MM.1S (cell line): ENCODE measurements at regions not wholly inside any gene's neighbourhood (a gene's known extent, or its start where the extent isn't known, plus 50 kb on each side); places are given as distances from the start of the nearest gene placed in this dataset.

Experiments used
- DNase-seq: peaks from one replicate; pipeline ENCODE4 v3.0.0-alpha.2; 2015
- H2AFZ ChIP-seq: fragments of 300-600 bp; sonication (generic); 2 replicates; pipeline ENCODE4 v1.6.0; 2016; ENCODE audit warnings: antibody characterized with exemption, low read length
- H3F3A ChIP-seq: fragments of 300-600 bp; sonication (generic); 2 replicates; pipeline ENCODE4 v1.6.1; 2016; ENCODE audit warnings: mild to moderate bottlenecking, antibody characterized with exemption, low read length, moderate library complexity, mixed read lengths; ENCODE audit not compliant: insufficient read depth
- H3K27ac ChIP-seq: fragments of 300-600 bp; sonication (generic); 2 replicates; pipeline ENCODE4 v1.5.1; 2016; ENCODE audit warnings: mild to moderate bottlenecking, low read length
- H3K27me3 ChIP-seq: fragments of 300-600 bp; sonication (generic); replicated peaks from 2 replicates; pipeline ENCODE4 v1.6.0; 2016; ENCODE audit warnings: low read length; ENCODE audit not compliant: insufficient read depth
- H3K36me3 ChIP-seq: fragments of 300-600 bp; sonication (generic); replicated peaks from 2 replicates; pipeline ENCODE4 v1.6.1; 2016; ENCODE audit warnings: mild to moderate bottlenecking, low read length, mixed read lengths; ENCODE audit not compliant: insufficient read depth
- H3K4me1 ChIP-seq: fragments of 300-600 bp; sonication (generic); 2 replicates; pipeline ENCODE4 v1.6.1; 2016; ENCODE audit warnings: low read length, mixed read lengths
- H3K4me2 ChIP-seq: fragments of 300-600 bp; sonication (generic); 2 replicates; pipeline ENCODE4 v1.6.0; 2016; ENCODE audit warnings: low read depth, low read length
- H3K4me3 ChIP-seq: fragments of 300-600 bp; sonication (generic); 2 replicates; pipeline ENCODE4 v1.5.1; 2016; ENCODE audit warnings: low read length, mixed read lengths
- H3K79me2 ChIP-seq: fragments of 300-600 bp; sonication (generic); 2 replicates; pipeline ENCODE4 v1.6.1; 2016; ENCODE audit warnings: mixed run types, low read length, mixed read lengths
- H3K9ac ChIP-seq: fragments of 300-600 bp; sonication (generic); 2 replicates; pipeline ENCODE4 v1.6.1; 2016; ENCODE audit warnings: low read length, mixed read lengths
- H3K9me2 ChIP-seq: fragments of 300-600 bp; sonication (generic); replicated peaks from 2 replicates; pipeline ENCODE4 v1.6.1; 2016; ENCODE audit warnings: mild to moderate bottlenecking, low read length, mixed read lengths; ENCODE audit not compliant: insufficient read depth
- H3K9me3 ChIP-seq: fragments of 300-600 bp; sonication (generic); replicated peaks from 2 replicates; pipeline ENCODE4 v1.6.1; 2016; ENCODE audit warnings: mild to moderate bottlenecking, low read length, mixed read lengths; ENCODE audit not compliant: insufficient read depth
- H4K20me1 ChIP-seq: fragments of 300-600 bp; sonication (generic); 2 replicates; pipeline ENCODE4 v1.6.1; 2016; ENCODE audit warnings: mild to moderate bottlenecking, low read length, moderate library complexity, mixed read lengths; ENCODE audit not compliant: insufficient read depth
- CTCF ChIP-seq: fragments of 300-600 bp; sonication (generic); IDR thresholded peaks from 2 replicates; pipeline ENCODE4 v1.5.1; 2016; ENCODE audit warnings: antibody characterized with exemption, low read length, mixed read lengths
- EZH2 ChIP-seq: fragments of 300-600 bp; sonication (generic); optimal IDR thresholded peaks from 2 replicates; pipeline ENCODE3; 2017; ENCODE audit warnings: low read depth, mild to moderate bottlenecking, antibody characterized with exemption, low read length, mixed read lengths
- EZH2phosphoT487 ChIP-seq: fragments of 300-600 bp; sonication (generic); IDR thresholded peaks from 2 replicates; pipeline ENCODE4 v1.6.1; 2018; ENCODE audit warnings: antibody characterized with exemption, low read length

GRCh38 chr20:58023781-58024180, 204.7 kb downstream of the ANKRD60 start:
- Histone ChIP-seq H3K79me2 (no peaks in the 10 kb centered on the region), H3K36me3 (no peaks in the 10 kb centered on the region), H3K9me2 (no peaks in the 10 kb centered on the region), H3K4me1 (no peaks in the 10 kb centered on the region), H3K9ac (no peak overlapping the region), H2AFZ (no peak overlapping the region), H4K20me1 (no peaks in the 10 kb centered on the region), H3K27me3 (peaks cover 76% of the 10 kb centered on the region), H3K9me3 (no peaks in the 10 kb centered on the region), H3K4me3 (no peak overlapping the region), H3F3A (no peaks in the 10 kb centered on the region), H3K4me2 (no peak overlapping the region), H3K27ac (no peak overlapping the region)
- no peak for TF ChIP-seq EZH2
- TF ChIP-seq EZH2phosphoT487, result no peak
- no peak for TF ChIP-seq CTCF
- DNase-seq, result no peak

- Histone ChIP-seq H3K27me3 (peaks cover 76% of the 10 kb centered on the region), H3F3A (no peaks in the 10 kb centered on the region), H3K4me3 (no peak overlapping the region), H3K36me3 (no peaks in the 10 kb centered on the region), H3K79me2 (no peaks in the 10 kb centered on the region), H3K27ac (no peak overlapping the region), H3K9me3 (no peaks in the 10 kb centered on the region), H3K4me2 (no peak overlapping the region), H4K20me1 (no peaks in the 10 kb centered on the region), H2AFZ (no peak overlapping the region), H3K9me2 (no peaks in the 10 kb centered on the region), H3K9ac (no peak overlapping the region), H3K4me1 (no peaks in the 10 kb centered on the region)
- no peak for DNase-seq
- TF ChIP-seq EZH2phosphoT487, result no peak
- TF ChIP-seq EZH2, result no peak
- TF ChIP-seq CTCF, result no peak
These were observed 205.1 kb downstream of the ANKRD60 start for GRCh38 chr20:58023346-58023745.

- Histone ChIP-seq H3K27ac (no peak overlapping the region), H2AFZ (no peak overlapping the region), H3K9me2 (no peaks in the 10 kb centered on the region), H3K36me3 (no peaks in the 10 kb centered on the region), H3K9me3 (no peaks in the 10 kb centered on the region), H3K27me3 (peaks cover 79% of the 10 kb centered on the region), H3K4me2 (no peak overlapping the region), H4K20me1 (no peaks in the 10 kb centered on the region), H3K9ac (no peak overlapping the region), H3K4me3 (no peak overlapping the region), H3K79me2 (no peaks in the 10 kb centered on the region), H3F3A (no peaks in the 10 kb centered on the region), H3K4me1 (no peaks in the 10 kb centered on the region)
- DNase-seq, result no peak
- TF ChIP-seq EZH2phosphoT487 (no peak), EZH2 (no peak), CTCF (no peak)
These were observed 205.7 kb downstream of the ANKRD60 start for GRCh38 chr20:58022711-58023110.
